ENCODE measurements at regions not wholly inside any gene's neighbourhood (a gene's known extent, or its start where the extent isn't known, plus 50 kb on each side); places are given as distances from the start of the nearest gene placed in this dataset.
"Not testable (repeated sequence)": the region's sequence is repeated elsewhere in the genome, so short reads cannot be mapped to it uniquely, and the experiment has no call there.

GRCh38 chr17:53016085-53016484, 806.6 kb upstream of the KIF2B start:
- DNase-seq: no peak

GRCh38 chr17:53012364-53012763, 810.4 kb upstream of the KIF2B start:
- no peak for DNase-seq

- DNase-seq: no peak
Measured at GRCh38 chr17:53006006-53006405, 816.7 kb upstream of the KIF2B start.

GRCh38 chr17:53004902-53005301, 817.8 kb upstream of the KIF2B start:
- no peak for DNase-seq

- DNase-seq: no peak
Measured at GRCh38 chr17:52995881-52996280, 826.8 kb upstream of the KIF2B start.

GRCh38 chr17:52995147-52995546, 827.6 kb upstream of the KIF2B start:
- DNase-seq: no peak

GRCh38 chr17:52986056-52986662, 827.6 kb upstream of the CA10 start:
- no peak for DNase-seq

GRCh38 chr17:52982331-52982730, 823.8 kb upstream of the CA10 start:
- no peak for DNase-seq

GRCh38 chr17:52979921-52980320, 821.4 kb upstream of the CA10 start:
- DNase-seq: no peak

GRCh38 chr17:52965856-52966255, 807.3 kb upstream of the CA10 start:
- no peak for DNase-seq

GRCh38 chr17:52961751-52962150, 803.2 kb upstream of the CA10 start:
- not testable (repeated sequence) for DNase-seq

- DNase-seq: no peak
Measured at GRCh38 chr17:52957411-52957810, 798.9 kb upstream of the CA10 start.

GRCh38 chr17:52947418-52947817, 788.9 kb upstream of the CA10 start:
- DNase-seq: no peak

GRCh38 chr17:52938623-52939230, 780.2 kb upstream of the CA10 start:
- DNase-seq: no peak

- no peak for DNase-seq
Measured at GRCh38 chr17:52930581-52930980, 772.1 kb upstream of the CA10 start.

GRCh38 chr17:52930145-52930544, 771.6 kb upstream of the CA10 start:
- DNase-seq: no peak

- DNase-seq: no peak
Measured at GRCh38 chr17:52923658-52924057, 765.1 kb upstream of the CA10 start.

- no peak for DNase-seq
Measured at GRCh38 chr17:52899235-52899634, 740.7 kb upstream of the CA10 start.

- no peak for DNase-seq
Measured at GRCh38 chr17:52895272-52895671, 736.8 kb upstream of the CA10 start.

GRCh38 chr17:52892334-52892733, 733.8 kb upstream of the CA10 start:
- no peak for DNase-seq

- no peak for DNase-seq
Measured at GRCh38 chr17:52885882-52886281, 727.4 kb upstream of the CA10 start.

- DNase-seq: not testable (repeated sequence)
Measured at GRCh38 chr17:52883907-52884491, 725.5 kb upstream of the CA10 start.

- DNase-seq: not testable (repeated sequence)
Measured at GRCh38 chr17:52846767-52847166, 688.3 kb upstream of the CA10 start.

- no peak for DNase-seq
Measured at GRCh38 chr17:52841971-52842370, 683.5 kb upstream of the CA10 start.

- no peak for DNase-seq
Measured at GRCh38 chr17:52837492-52837891, 679.0 kb upstream of the CA10 start.
